Endothelial cell of umbilical vein (primary cell): ENCODE measurements at regions not wholly inside any gene's neighbourhood (a gene's known extent, or its start where the extent isn't known, plus 50 kb on each side); places are given as distances from the start of the nearest gene placed in this dataset.

ENCODE experiments used
- BruUV-seq: library from RNA; stranded (reverse); fragments of 400-500 nt; replicated peaks from 2 replicates; lab custom pipeline; 2021; lab: Mats Ljungman, UMichigan
- CTCF ChIA-PET: fragments of 300-600, 350-600 bp; sonication (Branson Sonifier 250); formaldehyde crosslinking; loops from one replicate; lab custom pipeline; 2021; ENCODE audit warnings: antibody characterized with exemption, inconsistent platforms; lab: Charles Lee
- POLR2A ChIA-PET: fragments of 300-600, 350-600 bp; sonication (Branson Sonifier 250); formaldehyde crosslinking; loops from one replicate; lab custom pipeline; 2021; ENCODE audit warnings: antibody characterized with exemption, inconsistent platforms; lab: Charles Lee
- DNase-seq: peaks from one replicate; pipeline ENCODE4 v3.0.0-alpha.2; 2011; ENCODE audit warnings: low read depth, low spot score
- FAIRE-seq: peaks from 2 replicates; lab custom pipeline; 2011; peaks lifted over from hg19 to GRCh38; lab: Jason Lieb, UNC
- H2AFZ ChIP-seq: 2 replicates; pipeline ENCODE4 v1.6.0; 2012; ENCODE audit warnings: low read depth, low read length, control low read depth, inconsistent platforms
- H3K27ac ChIP-seq: 2 replicates; pipeline ENCODE4 v1.5.1; 2011; ENCODE audit warnings: low read depth, mild to moderate bottlenecking, control low read depth, low read length, moderate library complexity; ENCODE audit not compliant: insufficient read depth
- H3K27me3 ChIP-seq, 2 experiments: 2 replicates each; pipeline versions ENCODE4 v1.6.0 to v1.6.1; 2011; ENCODE audit warnings: low read length in 2 of 2, mixed read lengths in 1 of 2; ENCODE audit not compliant: control insufficient read depth in 2 of 2, insufficient read depth in 2 of 2
- H3K36me3 ChIP-seq, 2 experiments: 2 replicates in 1 of 2; 3 replicates in 1 of 2; pipeline ENCODE4 v1.5.1; 2011; ENCODE audit warnings: low read length in 2 of 2, mild to moderate bottlenecking in 1 of 2, moderate library complexity in 1 of 2; ENCODE audit not compliant: control insufficient read depth in 2 of 2, insufficient read depth in 2 of 2; ENCODE audit errors: extremely low read depth in 1 of 2
- H3K4me1 ChIP-seq: 3 replicates; pipeline ENCODE4 v1.5.1; 2011; ENCODE audit warnings: mild to moderate bottlenecking, low read length; ENCODE audit not compliant: control insufficient read depth, insufficient read depth; ENCODE audit errors: extremely low read depth
- H3K4me2 ChIP-seq: 2 replicates; pipeline ENCODE4 v1.6.1; 2011; ENCODE audit warnings: low read length, control low read depth, mixed read lengths; ENCODE audit not compliant: insufficient read depth
- H3K4me3 ChIP-seq, 3 experiments: fragments of 200-600 bp in 1 of 3; sonication (generic), shearing (Covaris generic) in 1 of 3; replicated peaks in 1 of 3; 2 replicates each; pipeline ENCODE4 v1.5.1; 2011 to 2016; ENCODE audit warnings: control low read depth in 3 of 3, low read length in 3 of 3, mild to moderate bottlenecking in 2 of 3, inconsistent platforms in 1 of 3, low read depth in 1 of 3, moderate library complexity in 1 of 3; ENCODE audit not compliant: insufficient read depth in 1 of 3
- H3K79me2 ChIP-seq: 2 replicates; pipeline ENCODE4 v1.6.0; 2012; ENCODE audit warnings: low read length, inconsistent platforms; ENCODE audit not compliant: control insufficient read depth, insufficient read depth
- H3K9ac ChIP-seq: replicated peaks from 2 replicates; pipeline ENCODE3; 2011; ENCODE audit warnings: low read length, control low read depth; ENCODE audit not compliant: insufficient read depth; ENCODE audit errors: extremely low read depth
- H3K9me1 ChIP-seq: replicated peaks from 3 replicates; pipeline ENCODE4 v1.6.0; 2011; ENCODE audit warnings: mild to moderate bottlenecking, low read length; ENCODE audit not compliant: control insufficient read depth, insufficient read depth; ENCODE audit errors: extremely low read depth
- H3K9me3 ChIP-seq: replicated peaks from 2 replicates; pipeline ENCODE4 v1.5.1; 2012; ENCODE audit warnings: low read length, inconsistent platforms; ENCODE audit not compliant: control insufficient read depth, insufficient read depth
- H4K20me1 ChIP-seq: replicated peaks from 2 replicates; pipeline ENCODE3; 2011; ENCODE audit warnings: mild to moderate bottlenecking, low read length; ENCODE audit not compliant: control insufficient read depth, insufficient read depth; ENCODE audit errors: extremely low read depth
- EZH2 ChIP-seq: IDR thresholded peaks from 2 replicates; pipeline ENCODE4 v1.6.1; 2012; ENCODE audit warnings: borderline replicate concordance, low read depth, mild to moderate bottlenecking, moderate library complexity, low read length, inconsistent platforms; ENCODE audit not compliant: severe bottlenecking
- FOS ChIP-seq: IDR thresholded peaks from 2 replicates; pipeline ENCODE4 v1.6.1; 2011; ENCODE audit warnings: mild to moderate bottlenecking, low read length, moderate library complexity, borderline replicate concordance; ENCODE audit not compliant: insufficient read depth
- GATA2 ChIP-seq: IDR thresholded peaks from 2 replicates; pipeline ENCODE4 v1.7.0; 2011; ENCODE audit warnings: low read depth, mild to moderate bottlenecking, moderate library complexity, mixed read lengths, low read length; ENCODE audit not compliant: insufficient read length, insufficient read depth
- JUN ChIP-seq: IDR thresholded peaks from 2 replicates; pipeline ENCODE4 v1.6.1; 2011; ENCODE audit warnings: borderline replicate concordance, low read depth; ENCODE audit not compliant: insufficient read length, insufficient read depth
- MAX ChIP-seq: IDR thresholded peaks from 2 replicates; pipeline ENCODE4 v1.6.1; 2011; ENCODE audit not compliant: insufficient read depth, insufficient read length
- MYC ChIP-seq: IDR thresholded peaks from one replicate; pipeline ENCODE4 v1.6.1; 2011; ENCODE audit warnings: mild to moderate bottlenecking, low read depth, low read length
- POLR2A ChIP-seq: IDR thresholded peaks from 2 replicates; pipeline ENCODE4 v1.6.1; 2012; ENCODE audit warnings: low read depth, mild to moderate bottlenecking, control low read depth, low read length
- POLR2AphosphoS5 ChIP-seq: IDR thresholded peaks from 2 replicates; pipeline ENCODE4 v1.6.1; 2012; ENCODE audit warnings: low read depth, mild to moderate bottlenecking, control low read depth, low read length, moderate library complexity; ENCODE audit not compliant: insufficient read depth
- dilution Hi-C: fragments of 300-500 bp; cut with MboI; formaldehyde crosslinking; loops from one replicate; pipeline ENCODE4 v1.15.0; 2019; ENCODE audit warnings: low sequenced_read_pairs; ENCODE audit not compliant: extremely low pct_ligation_motif_present
- intact Hi-C: fragments of 100-400 bp; cut with micrococcal nuclease; formaldehyde crosslinking; loops from one replicate; pipeline ENCODE4 v1.10.0; 2022
- TF ChIP-seq, protein P1 (sequence below), 2 donors: IDR thresholded peaks; 1 replicate in 1 of 2; 2 replicates in 1 of 2; pipeline ENCODE4 v1.5.1; 2011; ENCODE audit warnings: low read length in 2 of 2, mild to moderate bottlenecking in 2 of 2, moderate library complexity in 2 of 2, control low read depth in 1 of 2, inconsistent platforms in 1 of 2, low read depth in 1 of 2; ENCODE audit not compliant: insufficient read depth in 1 of 2; ENCODE audit errors: extremely low read depth in 1 of 2

DNA sequence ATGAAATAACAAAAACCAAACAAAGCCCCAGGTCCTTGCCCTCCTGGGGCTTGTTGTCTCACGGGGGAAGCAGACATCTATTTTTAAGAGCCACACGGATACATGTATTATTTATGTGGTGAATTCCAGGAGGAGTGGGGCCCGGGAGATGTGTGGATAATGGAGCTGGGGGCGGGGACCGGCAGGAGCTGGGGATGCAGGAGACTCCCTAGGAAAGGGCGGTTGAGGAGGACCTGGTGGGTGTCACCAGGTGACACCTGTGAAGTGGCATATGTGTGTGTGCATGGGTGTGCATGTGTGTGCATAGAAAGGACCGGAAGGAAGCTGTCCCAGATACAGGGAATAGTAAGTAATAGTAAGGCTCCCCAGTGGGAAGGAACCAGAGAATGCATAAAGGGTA lies 148.9 kb downstream of the URI1 start:
- Histone ChIP-seq H3K4me3 (no peak overlapping the region), H3K36me3 (no peaks in the 10 kb centered on the region), H3K27ac (no peak overlapping the region), H3K4me2 (no peak overlapping the region), H3K27me3 (no peaks in the 10 kb centered on the region), H4K20me1 (no peaks in the 10 kb centered on the region), H3K9me3 (peaks cover 2% of the 10 kb centered on the region), H3K9ac (no peak overlapping the region), H2AFZ (no peak overlapping the region), H3K9me1 (no peaks in the 10 kb centered on the region), H3K79me2 (no peaks in the 10 kb centered on the region), H3K4me1 (no peaks in the 10 kb centered on the region)
- CTCF ChIA-PET: no interaction called here
- no peak for FAIRE-seq
- dilution Hi-C loops (no loop called here), intact Hi-C loops (no loop called here)
- POLR2A ChIA-PET: no interaction called here
- no peak for TF ChIP-seq GATA2
- TF ChIP-seq FOS: no peak
- TF ChIP-seq MAX: no peak
- TF ChIP-seq, protein P1, sequence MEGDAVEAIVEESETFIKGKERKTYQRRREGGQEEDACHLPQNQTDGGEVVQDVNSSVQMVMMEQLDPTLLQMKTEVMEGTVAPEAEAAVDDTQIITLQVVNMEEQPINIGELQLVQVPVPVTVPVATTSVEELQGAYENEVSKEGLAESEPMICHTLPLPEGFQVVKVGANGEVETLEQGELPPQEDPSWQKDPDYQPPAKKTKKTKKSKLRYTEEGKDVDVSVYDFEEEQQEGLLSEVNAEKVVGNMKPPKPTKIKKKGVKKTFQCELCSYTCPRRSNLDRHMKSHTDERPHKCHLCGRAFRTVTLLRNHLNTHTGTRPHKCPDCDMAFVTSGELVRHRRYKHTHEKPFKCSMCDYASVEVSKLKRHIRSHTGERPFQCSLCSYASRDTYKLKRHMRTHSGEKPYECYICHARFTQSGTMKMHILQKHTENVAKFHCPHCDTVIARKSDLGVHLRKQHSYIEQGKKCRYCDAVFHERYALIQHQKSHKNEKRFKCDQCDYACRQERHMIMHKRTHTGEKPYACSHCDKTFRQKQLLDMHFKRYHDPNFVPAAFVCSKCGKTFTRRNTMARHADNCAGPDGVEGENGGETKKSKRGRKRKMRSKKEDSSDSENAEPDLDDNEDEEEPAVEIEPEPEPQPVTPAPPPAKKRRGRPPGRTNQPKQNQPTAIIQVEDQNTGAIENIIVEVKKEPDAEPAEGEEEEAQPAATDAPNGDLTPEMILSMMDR (IDR thresholded peaks at IDR 0.05; ENCODE audit: extremely low read depth in 1 of 2, insufficient read depth in 1 of 2, low read depth in 1 of 2, low read length in 2 of 2): no peak
- TF ChIP-seq EZH2: no peak
- no peak for TF ChIP-seq POLR2A
- TF ChIP-seq JUN: no peak
- no peak for TF ChIP-seq POLR2AphosphoS5
- no peak for TF ChIP-seq MYC
- DNase-seq: no peak
- BruUV-seq: no TSS peak
